Stimulated activated naive CD8-positive, alpha-beta T cell treated with anti-CD3 and anti-CD28 coated beads, Interleukin-15, Interleukin-2, amounts not matched to agents 100 ng/mL and 50 ng/mL, for 24 hours (primary cell): ENCODE measurements at regions not wholly inside any gene's neighbourhood (a gene's known extent, or its start where the extent isn't known, plus 50 kb on each side); places are given as distances from the start of the nearest gene placed in this dataset.

Source experiments
- H3K27ac Mint-ChIP-seq: one replicate; pipeline ENCODE4 v1.8.0; 2021; ENCODE audit warnings: mild to moderate bottlenecking, mixed read lengths
- H3K27me3 Mint-ChIP-seq: one replicate; pipeline ENCODE4 v1.8.0; 2021; ENCODE audit warnings: mixed read lengths
- H3K36me3 Mint-ChIP-seq: one replicate; pipeline ENCODE4 v1.8.0; 2021; ENCODE audit warnings: low read depth, mixed read lengths
- H3K4me1 Mint-ChIP-seq: one replicate; pipeline ENCODE4 v1.8.0; 2021; ENCODE audit warnings: low read depth, mixed read lengths
- H3K4me3 Mint-ChIP-seq: one replicate; pipeline ENCODE4 v1.8.0; 2021; ENCODE audit warnings: mild to moderate bottlenecking, mixed read lengths
- H3K9me3 Mint-ChIP-seq: one replicate; pipeline ENCODE4 v1.8.0; 2021; ENCODE audit warnings: mixed read lengths

- H3K9me3 Mint-ChIP-seq, result peaks cover 7% of the 10 kb centered on the region
- H3K27me3 Mint-ChIP-seq, result no peaks in the 10 kb centered on the region
- no peaks in the 10 kb centered on the region for H3K36me3 Mint-ChIP-seq
- no peak overlapping the region for H3K27ac Mint-ChIP-seq
- H3K4me3 Mint-ChIP-seq, result no peak overlapping the region
- no peaks in the 10 kb centered on the region for H3K4me1 Mint-ChIP-seq
Observed at GRCh38 chr4:31947101-31947500, 1226.9 kb downstream of the PCDH7 start.

DNA sequence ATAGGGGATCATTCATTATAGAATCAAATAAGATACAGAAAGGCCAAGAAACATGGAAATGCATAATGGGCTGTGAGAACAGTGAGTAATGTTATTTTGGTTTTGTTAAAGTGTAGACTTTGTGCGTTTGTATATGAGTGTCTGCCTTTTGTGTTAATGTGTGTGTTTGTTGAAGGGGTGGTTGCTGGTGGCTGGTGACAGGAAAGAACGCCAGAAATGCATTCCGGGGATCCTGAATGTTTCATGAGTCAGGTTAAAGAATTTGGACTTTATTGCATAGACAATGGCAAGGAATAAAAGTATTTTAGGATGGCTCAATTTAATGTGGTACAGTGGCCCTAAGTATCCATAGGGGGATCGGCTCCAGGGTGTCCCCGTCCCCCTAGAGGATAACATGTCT is 1228.9 kb downstream of the PCDH7 start:
- Mint-ChIP-seq H3K4me1 (no peaks in the 10 kb centered on the region), H3K27ac (no peak overlapping the region), H3K4me3 (no peak overlapping the region), H3K36me3 (no peaks in the 10 kb centered on the region), H3K9me3 (peaks cover 7% of the 10 kb centered on the region), H3K27me3 (no peaks in the 10 kb centered on the region)

DNA sequence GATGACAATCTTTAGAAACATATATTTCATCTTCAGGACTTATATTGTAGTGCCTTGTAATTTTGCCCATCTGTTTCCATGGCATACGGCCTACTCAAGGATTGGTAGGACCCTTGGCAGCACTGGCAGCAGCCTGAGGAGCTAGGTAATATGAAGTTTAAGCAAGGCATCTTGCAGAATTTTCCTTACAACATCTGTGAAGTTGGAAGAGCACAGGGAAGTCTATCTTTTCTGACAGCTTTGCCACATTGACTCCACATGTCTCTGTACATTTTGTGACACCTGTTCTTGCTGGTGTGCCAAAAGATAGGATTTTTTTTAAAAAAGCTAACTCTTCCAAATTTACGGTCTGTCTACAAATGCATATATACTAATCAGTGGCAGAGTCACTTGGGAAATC is 1235.2 kb downstream of the PCDH7 start:
- Mint-ChIP-seq H3K27ac (no peak overlapping the region), H3K36me3 (no peaks in the 10 kb centered on the region), H3K27me3 (no peaks in the 10 kb centered on the region)

DNA sequence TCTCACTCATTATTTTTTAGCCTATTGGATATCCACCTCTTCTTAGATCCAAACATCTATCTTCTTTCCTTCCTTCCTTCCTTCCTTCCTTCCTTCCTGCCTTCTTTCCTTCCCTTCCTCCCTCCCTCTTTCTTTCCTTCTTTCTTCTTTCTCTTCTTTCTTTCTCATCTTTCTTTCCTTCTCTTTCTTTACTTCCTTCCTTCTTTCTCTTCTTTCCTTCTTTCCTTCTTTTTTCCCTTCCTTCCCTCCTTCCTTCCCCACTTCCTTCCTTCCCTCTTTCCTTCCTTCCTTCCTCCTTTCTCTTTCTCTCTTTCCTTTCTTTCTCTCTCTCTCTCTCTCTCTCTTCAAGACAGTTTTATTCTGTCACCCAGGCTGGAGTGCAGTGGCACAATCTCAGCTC is 1239.8 kb downstream of the PCDH7 start:
- no peak overlapping the region for H3K27ac Mint-ChIP-seq
- H3K4me3 Mint-ChIP-seq, result no peak overlapping the region
- peaks cover 20% of the 10 kb centered on the region for H3K9me3 Mint-ChIP-seq
- H3K36me3 Mint-ChIP-seq, result no peaks in the 10 kb centered on the region
- H3K4me1 Mint-ChIP-seq, result no peaks in the 10 kb centered on the region
- H3K27me3 Mint-ChIP-seq, result no peaks in the 10 kb centered on the region

More for the DNA sequence above, 1235.2 kb downstream of the PCDH7 start:
- H3K9me3 Mint-ChIP-seq, result peaks cover 16% of the 10 kb centered on the region
- no peaks in the 10 kb centered on the region for H3K4me1 Mint-ChIP-seq
- H3K4me3 Mint-ChIP-seq, result no peak overlapping the region

DNA sequence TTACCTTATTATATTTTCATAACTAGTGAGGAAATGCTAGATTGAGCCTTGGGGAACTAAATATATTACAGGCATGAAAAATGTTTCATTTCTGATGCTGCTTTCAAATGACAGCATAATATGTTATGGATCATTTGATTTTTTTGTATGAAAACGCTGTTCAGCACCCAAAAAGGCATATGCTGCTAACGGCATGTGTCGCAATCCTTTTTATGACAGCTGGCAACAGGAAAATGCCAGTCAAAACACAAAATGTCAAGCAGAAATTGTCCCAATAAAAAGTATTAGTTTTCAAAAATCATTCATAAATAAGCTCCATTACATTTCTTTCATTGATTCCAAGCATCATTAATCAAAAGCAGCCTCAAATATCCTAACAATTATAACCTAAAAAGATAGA is 1244.5 kb downstream of the PCDH7 start:
- Mint-ChIP-seq H3K4me1 (no peaks in the 10 kb centered on the region), H3K9me3 (peaks cover 14% of the 10 kb centered on the region), H3K4me3 (no peak overlapping the region)

DNA sequence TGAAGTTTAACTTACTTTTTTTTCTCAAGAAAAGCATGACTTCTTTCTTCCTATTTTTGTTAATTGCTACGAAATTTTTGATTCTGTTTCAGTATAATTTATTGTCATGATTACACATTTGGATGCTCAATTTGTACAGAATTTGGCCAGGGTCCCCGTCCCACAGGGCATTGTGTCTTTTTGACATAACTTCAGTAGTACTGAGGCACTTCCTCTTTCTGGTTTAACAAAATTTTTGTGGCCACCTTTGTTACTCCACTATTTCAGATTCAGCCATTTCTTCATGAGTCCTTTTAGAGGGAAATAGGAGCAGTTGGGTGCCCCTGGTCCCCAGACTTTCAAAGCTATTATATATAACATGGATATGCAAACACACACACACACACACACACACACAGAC is 1248.7 kb downstream of the PCDH7 start:
- H3K27ac Mint-ChIP-seq, result no peak overlapping the region
- H3K4me3 Mint-ChIP-seq, result no peak overlapping the region
- no peaks in the 10 kb centered on the region for H3K9me3 Mint-ChIP-seq
- no peaks in the 10 kb centered on the region for H3K4me1 Mint-ChIP-seq
- no peaks in the 10 kb centered on the region for H3K27me3 Mint-ChIP-seq
- no peaks in the 10 kb centered on the region for H3K36me3 Mint-ChIP-seq

More for the DNA sequence above, 1244.5 kb downstream of the PCDH7 start:
- no peaks in the 10 kb centered on the region for H3K36me3 Mint-ChIP-seq
- H3K27ac Mint-ChIP-seq, result no peak overlapping the region
- no peaks in the 10 kb centered on the region for H3K27me3 Mint-ChIP-seq

DNA sequence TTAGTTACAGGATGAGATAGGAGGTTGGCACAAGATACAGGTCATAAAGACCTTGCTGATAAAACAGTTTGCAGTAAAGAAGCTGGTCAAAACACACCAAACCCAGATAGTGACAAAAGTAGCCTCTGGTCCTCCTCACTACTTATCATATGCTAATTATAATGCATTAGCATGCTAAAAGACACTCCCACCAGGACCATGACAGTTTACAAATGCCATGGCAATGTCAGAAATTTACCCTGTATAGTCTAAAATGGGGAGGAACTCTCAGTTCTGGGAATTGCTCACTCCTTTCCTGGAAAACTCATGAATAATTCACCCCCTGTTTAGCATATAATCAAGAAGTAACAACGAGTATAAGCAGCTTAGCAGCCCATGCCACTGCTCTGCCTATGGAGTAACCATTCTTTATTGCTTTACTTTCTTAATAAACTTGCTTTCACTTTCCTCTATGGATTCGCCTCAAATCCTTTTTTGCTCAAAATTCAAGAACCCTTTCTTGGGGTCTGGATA is 1254.4 kb downstream of the PCDH7 start:
- no peak overlapping the region for H3K27ac Mint-ChIP-seq
- H3K4me1 Mint-ChIP-seq, result no peaks in the 10 kb centered on the region
- no peaks in the 10 kb centered on the region for H3K36me3 Mint-ChIP-seq
- H3K9me3 Mint-ChIP-seq, result no peaks in the 10 kb centered on the region
- H3K27me3 Mint-ChIP-seq, result no peaks in the 10 kb centered on the region
- H3K4me3 Mint-ChIP-seq, result no peak overlapping the region

DNA sequence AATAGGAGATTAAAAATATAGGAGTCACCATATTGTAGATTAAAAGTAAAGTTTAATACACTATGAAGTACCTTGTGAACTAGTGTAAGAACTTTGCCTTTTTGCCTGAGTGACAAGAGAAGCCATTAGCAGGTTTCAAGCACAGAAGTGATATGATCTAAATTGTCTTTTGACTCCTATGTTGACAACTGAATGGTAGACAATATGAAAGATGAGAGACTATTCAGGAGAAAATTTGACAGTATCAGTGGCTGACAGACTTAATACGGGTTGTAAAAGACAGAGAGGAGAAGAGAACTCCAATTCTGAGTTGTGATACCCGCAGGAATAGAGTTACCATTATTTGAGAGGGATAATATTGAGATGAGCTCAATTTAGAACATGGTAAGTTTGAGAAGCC is 1259.8 kb downstream of the PCDH7 start:
- Mint-ChIP-seq H3K27me3 (no peaks in the 10 kb centered on the region), H3K4me3 (no peak overlapping the region), H3K27ac (no peak overlapping the region), H3K4me1 (no peaks in the 10 kb centered on the region), H3K9me3 (no peaks in the 10 kb centered on the region), H3K36me3 (no peaks in the 10 kb centered on the region)

DNA sequence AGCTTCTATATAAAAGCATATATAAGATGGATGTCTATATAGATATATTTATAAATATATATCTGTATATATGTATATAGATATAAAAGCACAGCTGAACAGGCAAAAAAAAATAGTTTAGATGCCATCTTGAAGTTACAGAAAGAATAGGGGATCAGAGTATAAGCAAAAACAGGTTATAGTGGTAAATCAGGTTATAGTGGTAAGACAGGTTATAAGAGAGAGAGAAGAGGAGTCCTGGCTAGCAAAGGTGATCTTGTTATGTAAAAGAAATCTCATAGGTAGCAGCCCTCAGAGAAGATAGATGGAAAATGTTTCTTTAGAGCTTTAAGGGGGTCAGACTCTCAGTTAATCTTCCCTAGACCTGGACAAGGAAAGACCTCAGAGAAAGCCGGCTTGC is 1263.1 kb downstream of the PCDH7 start:
- Mint-ChIP-seq H3K27ac (no peak overlapping the region), H3K4me1 (no peaks in the 10 kb centered on the region), H3K4me3 (no peak overlapping the region), H3K27me3 (no peaks in the 10 kb centered on the region), H3K36me3 (no peaks in the 10 kb centered on the region), H3K9me3 (peaks cover 3% of the 10 kb centered on the region)

DNA sequence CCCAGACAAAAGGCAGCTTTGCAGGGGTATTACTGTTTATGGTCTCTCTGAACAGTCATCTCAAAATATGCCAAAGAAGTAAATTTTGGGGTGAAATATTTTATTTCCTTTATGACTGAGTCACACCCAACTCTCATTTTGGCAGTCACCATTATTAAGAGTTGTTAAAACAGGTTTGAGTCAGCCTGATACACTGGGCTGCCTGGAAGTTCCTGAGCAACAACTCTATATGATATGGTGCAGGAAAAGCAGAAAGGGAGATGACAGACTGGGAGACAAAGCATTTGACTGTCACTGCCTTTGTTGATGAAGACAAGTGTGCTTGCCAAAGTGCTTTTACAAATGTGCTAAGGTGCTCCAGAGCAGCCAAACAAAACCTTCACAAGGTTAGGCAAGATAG is 1263.5 kb downstream of the PCDH7 start:
- no peak overlapping the region for H3K27ac Mint-ChIP-seq
- no peaks in the 10 kb centered on the region for H3K36me3 Mint-ChIP-seq
- H3K9me3 Mint-ChIP-seq, result peaks cover 3% of the 10 kb centered on the region
- H3K4me3 Mint-ChIP-seq, result no peak overlapping the region
- H3K4me1 Mint-ChIP-seq, result no peaks in the 10 kb centered on the region
- no peaks in the 10 kb centered on the region for H3K27me3 Mint-ChIP-seq

GRCh38 chr4:31984872-31985271 is 1264.7 kb downstream of the PCDH7 start:
- no peaks in the 10 kb centered on the region for H3K36me3 Mint-ChIP-seq

DNA sequence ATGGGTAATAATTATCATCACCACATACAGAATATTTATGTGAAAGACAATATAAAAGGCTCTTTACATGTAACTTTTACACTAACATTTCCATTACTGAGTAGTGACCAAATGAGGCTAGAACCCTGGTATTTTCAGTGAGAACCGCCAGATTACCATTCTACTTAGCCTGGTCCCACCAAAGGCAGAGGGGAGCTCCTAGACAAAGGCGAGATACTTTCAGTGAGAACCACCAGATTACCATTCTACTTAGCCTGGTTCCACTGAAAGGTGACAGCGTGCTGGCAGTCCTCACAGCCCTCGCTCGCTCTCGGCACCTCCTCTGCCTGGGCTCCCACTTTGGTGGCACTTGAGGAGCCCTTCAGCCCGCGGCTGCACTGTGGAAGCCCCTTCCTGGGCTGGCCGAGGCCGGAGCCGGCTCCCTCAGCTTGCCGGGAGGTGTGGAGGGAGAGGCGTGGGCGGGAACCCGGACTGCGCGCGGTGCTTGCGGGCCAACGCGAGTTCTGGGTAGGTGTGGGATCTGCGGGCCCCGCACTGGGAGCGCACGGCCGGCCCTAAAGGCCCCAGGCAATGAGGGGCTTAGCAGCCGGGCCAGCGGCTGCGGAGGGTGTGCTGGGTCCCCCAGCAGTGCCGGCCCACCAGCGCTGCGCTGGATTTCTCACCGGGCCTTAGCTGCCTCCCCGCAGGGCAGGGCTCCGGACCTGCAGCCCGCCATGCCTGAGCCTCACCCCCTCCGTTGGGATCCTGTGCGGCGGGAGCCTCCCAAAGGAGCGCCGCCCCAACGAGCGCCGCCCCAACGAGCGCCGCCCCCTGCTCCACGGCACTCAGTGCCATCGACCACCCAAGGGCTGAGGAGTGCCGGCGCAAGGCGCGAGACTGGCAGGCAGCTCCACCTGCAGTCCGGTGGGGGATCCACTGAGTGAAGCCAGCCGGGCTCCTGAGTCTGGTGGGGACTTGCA is 1276.1 kb downstream of the PCDH7 start:
- Mint-ChIP-seq H3K36me3 (no peaks in the 10 kb centered on the region), H3K9me3 (peaks cover 9% of the 10 kb centered on the region), H3K27ac (no peak overlapping the region), H3K4me1 (no peaks in the 10 kb centered on the region), H3K27me3 (no peaks in the 10 kb centered on the region), H3K4me3 (no peak overlapping the region)

More at GRCh38 chr4:31984872-31985271, 1264.7 kb downstream of the PCDH7 start:
- H3K27me3 Mint-ChIP-seq, result no peaks in the 10 kb centered on the region
- H3K27ac Mint-ChIP-seq, result no peak overlapping the region
- no peaks in the 10 kb centered on the region for H3K4me1 Mint-ChIP-seq
- peaks cover 8% of the 10 kb centered on the region for H3K9me3 Mint-ChIP-seq
- H3K4me3 Mint-ChIP-seq, result no peak overlapping the region

- no peak overlapping the region for H3K4me3 Mint-ChIP-seq
- no peak overlapping the region for H3K27ac Mint-ChIP-seq
- no peaks in the 10 kb centered on the region for H3K36me3 Mint-ChIP-seq
- no peaks in the 10 kb centered on the region for H3K4me1 Mint-ChIP-seq
- no peaks in the 10 kb centered on the region for H3K27me3 Mint-ChIP-seq
- peaks cover 9% of the 10 kb centered on the region for H3K9me3 Mint-ChIP-seq
Observed at GRCh38 chr4:31998807-31999206, 1278.6 kb downstream of the PCDH7 start.

- Mint-ChIP-seq H3K27ac (no peak overlapping the region), H3K4me1 (no peaks in the 10 kb centered on the region), H3K36me3 (no peaks in the 10 kb centered on the region), H3K9me3 (peaks cover 2% of the 10 kb centered on the region), H3K4me3 (no peak overlapping the region), H3K27me3 (no peaks in the 10 kb centered on the region)
Observed at GRCh38 chr4:31999848-32000247, 1279.7 kb downstream of the PCDH7 start.

DNA sequence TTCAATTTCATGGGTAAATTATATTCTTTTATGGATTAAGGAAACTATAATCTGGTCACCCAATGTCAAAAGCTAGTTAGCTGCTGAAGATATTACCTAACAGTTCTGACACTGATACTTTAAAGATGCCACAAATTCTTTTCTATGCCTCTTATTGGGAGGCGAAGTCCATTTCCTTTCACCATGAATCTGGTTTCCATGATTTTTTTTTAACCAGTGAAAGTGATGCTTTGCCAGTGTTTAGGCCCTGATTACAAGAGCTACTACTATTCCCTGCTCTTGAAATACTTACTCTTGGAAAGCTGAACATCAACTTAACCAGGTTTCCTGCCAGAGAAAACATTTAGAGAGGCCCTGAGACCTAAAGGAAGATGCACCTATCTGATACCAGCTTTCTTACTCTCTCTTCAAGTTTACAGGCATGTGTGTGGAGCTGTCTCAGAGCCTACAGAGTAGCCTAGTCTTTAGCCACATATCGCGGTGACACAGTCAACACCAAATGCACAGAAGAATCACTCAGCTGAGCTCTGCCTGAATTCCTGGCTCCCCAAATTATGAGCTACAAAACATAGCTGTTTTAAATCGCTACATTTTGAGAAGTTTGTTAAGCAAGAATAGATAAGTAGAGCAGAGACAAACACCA is 1280.8 kb downstream of the PCDH7 start:
- Mint-ChIP-seq H3K9me3 (peaks cover 4% of the 10 kb centered on the region), H3K4me3 (no peak overlapping the region), H3K27ac (no peak overlapping the region), H3K4me1 (no peaks in the 10 kb centered on the region), H3K27me3 (no peaks in the 10 kb centered on the region), H3K36me3 (no peaks in the 10 kb centered on the region)
